HG03108 (cell line): ENCODE measurements at regions not wholly inside any gene's neighbourhood (a gene's known extent, or its start where the extent isn't known, plus 50 kb on each side); places are given as distances from the start of the nearest gene placed in this dataset.
A peak's percentile ranks its signal among the peaks of the same experiment; 100 is the strongest.

ENCODE experiments used
- ATAC-seq: cut with Tn5 transposase; IDR thresholded peaks from one replicate; pipeline ENCODE4 v1.9.1; 2021; ENCODE audit warnings: moderate library complexity; ENCODE audit not compliant: unreplicated experiment

DNA sequence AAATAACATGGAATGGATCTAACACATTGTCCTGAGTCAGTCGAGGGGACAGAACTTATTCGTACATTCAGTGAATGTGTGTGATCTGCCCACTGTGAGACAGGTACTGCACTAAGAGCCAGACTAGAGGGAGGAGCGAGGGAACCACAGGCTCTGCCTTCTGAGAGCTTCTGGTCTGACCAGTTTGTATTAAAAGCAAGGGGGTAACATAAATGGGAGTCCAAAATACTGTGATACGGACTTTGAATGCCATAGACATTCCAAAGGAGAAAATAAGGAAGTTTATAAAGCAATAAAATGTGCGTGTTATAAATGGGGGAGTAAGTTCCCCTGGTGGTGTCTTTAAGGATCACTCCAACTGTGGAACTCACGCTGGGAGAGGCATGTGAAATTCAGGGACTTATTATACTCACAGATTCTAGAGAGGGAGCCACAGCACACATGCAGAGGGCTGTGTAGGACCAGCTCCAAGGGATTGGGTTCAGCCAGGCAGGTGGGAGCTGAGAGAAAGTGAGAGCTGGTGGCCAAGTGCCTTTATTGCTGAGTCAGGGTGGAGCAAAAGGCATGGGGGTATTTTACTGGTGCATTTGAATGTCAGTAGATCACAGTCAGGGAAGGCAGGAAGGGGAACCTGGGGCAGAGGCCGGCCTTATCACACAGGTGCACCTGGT is 186.5 kb upstream of the WWC1 start:
- no peak for ATAC-seq

DNA sequence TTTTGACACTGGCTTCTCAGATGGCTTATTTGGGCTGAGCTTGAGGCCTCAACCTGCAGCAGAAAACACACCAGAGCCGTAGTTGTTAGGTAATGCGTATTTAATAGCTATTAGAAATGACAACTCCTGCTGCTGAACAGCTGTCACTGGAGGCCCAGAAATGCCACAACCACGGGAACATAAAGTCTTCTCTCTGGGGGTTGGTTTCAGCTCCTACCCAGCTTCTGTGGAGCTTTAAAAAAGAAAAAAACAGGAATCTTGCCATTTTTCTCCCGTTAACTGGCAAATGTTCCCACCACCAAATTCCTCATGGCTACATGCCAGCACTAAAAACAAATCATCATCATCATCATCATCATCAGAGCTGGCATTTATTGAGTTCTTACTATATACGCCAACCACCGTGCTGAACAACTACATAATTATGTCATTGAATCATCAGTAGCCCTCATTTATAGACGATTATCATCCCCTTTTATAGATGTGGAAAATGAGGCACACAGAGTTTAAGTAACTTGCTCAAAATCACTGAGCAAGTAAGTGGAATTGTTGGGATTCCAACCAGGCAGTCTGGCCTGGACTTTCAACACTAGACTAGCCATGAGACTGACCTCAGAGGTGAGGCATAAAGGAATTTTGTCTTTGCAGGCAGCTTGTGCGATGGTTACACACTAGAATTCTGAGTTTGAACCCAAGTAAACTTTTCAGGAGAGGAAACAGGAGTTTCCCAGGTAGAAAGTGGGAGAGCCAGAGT is 185.3 kb upstream of the WWC1 start:
- ATAC-seq = no peak

DNA sequence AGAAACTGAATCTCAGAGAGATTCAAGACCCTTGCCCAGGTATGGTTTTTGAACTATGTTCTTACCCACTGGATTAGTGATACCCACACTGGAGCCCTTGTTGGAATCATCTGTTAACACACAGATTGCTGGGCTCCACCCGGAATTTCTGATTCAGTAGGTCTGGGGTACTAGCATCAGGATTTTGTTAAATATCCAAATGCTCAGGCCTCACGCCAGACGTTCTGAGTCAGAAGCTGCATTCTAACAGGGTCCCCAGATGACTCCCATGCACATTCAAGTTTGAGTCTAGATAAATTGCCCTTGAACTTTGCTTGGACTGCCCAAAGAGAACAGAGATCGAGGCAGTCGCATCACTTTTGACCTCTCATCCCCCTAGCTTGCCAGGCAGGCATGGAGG is 182.0 kb upstream of the WWC1 start:
- ATAC-seq = no peak

DNA sequence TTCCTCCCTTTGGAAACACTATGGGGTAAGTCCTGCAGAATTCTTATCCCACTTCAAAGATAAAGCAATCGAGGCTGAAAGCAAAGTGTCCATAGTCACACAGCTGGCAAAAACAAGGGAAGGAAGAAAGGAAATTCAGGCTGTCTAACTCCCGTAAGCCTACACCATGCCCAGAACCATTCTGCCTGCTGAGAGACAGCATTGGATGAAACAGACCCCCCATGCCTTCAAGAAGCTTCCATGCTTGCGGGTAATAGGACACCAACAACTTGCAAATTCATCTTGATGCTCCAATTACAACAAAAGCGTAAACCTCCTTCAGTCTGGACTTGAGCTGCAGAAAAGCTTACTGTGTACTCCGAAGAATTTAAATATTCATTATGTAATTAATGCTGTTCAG is 181.1 kb upstream of the WWC1 start:
- no peak for ATAC-seq

DNA sequence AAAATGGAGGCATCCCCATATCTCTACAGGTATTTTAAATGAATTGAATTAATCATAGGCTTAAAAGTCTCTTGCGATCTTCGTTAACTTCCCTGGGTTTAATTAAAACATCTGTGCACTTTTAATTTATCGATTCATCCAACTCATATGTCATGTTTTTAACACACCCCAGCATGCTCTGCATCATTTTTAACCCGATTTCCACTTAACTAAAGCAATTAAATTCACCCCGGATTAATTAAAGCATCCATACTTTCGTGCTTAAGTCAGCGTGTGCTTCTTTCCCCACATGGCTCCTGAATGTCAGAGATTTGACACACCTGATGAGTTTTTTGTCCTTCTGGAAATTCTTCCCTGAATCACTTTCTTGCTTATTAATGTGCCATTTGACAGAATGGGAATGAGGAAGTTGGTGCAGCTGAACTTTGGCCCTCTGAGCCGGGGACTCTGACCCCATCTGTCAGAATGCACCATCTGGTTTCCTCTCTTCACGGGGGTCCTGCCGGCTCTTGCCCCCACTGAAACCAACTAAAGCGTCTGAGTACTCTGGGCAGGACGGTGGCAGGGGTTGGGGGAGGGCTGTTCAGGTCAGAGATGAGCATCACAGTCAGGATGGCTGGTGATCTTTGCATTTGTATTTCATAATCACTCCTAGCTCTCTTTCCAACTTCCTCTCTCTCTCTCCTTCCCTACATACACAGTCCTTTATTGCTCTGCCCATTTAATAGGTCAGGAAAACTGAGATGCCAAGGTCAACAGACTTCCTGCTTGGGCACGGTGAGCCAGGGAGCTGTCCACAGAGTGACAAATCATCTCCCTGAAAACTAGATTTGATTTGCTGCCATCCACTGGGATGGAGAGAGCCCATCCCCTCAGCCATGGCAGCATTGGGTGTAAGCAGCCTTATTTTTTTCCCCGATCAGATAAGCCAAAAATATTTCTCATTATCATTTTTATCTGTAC is 180.3 kb upstream of the WWC1 start:
- ATAC-seq = no peak

DNA sequence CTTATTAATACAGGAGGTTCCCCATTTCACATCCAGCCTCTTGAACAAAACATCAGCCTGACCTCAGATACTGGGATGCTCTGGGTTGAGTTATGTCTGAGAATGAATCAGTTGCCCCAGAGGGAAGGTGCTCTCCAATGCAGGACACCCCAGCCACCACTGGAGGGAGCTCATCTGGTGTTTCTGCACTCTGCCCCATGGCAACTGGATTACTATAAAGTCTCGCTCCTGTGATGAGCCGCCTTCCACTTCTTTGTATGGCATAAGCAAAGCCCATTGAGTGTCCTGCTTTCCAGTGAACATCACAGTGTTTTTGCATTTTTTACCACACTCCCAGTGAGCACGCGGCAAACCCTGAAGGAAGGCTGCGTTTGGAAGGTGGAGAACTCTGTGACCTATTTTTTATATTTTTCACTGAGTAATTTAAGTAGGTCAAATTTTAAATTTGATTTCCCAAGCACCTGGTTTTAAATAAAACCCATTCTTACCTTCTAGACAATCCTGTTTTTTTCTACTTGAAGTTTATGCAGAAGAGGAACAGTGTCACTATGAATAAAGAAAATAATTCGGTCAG is 176.9 kb upstream of the WWC1 start:
- peak; percentile 69 for ATAC-seq

DNA sequence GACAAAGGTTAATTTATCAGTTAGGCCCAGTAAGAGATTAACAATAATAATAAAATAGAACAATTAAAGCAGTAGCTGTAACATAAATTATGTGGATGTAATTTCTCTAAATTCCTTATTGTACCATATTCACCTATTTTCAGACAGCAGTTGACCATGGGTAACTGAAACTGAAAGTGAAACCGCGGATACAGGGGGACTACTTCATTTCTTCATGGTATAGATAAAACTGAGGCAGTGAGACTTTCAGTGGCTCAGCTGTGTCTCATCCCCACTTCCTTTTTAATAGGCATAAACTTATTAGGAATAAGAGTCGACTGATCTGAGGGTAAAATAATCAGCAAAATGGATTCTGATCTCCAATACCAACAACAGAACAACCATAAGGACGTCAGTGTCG is 174.0 kb upstream of the WWC1 start:
- no peak for ATAC-seq

DNA sequence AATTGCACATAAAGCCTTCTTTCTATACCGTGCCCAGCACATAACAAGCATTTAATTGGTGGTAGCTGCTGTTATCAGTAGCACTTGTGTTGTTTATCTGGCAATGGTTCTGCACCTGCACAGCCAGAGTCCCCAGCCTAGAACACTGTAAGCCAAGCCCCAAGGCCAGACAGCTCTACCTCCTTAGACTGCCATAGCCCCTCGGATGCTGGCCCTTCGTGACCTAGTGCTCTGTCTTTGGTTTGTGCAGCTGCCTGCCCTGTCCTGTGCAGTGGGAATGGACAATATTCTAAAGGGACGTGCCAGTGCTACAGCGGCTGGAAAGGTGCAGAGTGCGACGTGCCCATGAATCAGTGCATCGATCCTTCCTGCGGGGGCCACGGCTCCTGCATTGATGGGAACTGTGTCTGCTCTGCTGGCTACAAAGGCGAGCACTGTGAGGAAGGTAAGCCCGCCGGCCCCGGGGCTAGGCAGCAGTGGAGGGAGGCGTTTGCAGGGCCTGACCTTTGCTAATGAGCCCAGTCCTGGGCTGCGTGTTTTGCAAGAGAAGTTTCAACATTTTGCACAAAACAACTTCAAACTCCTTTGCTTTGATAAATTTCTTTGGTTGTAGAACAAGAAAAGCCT is 173.3 kb upstream of the WWC1 start:
- no peak for ATAC-seq

DNA sequence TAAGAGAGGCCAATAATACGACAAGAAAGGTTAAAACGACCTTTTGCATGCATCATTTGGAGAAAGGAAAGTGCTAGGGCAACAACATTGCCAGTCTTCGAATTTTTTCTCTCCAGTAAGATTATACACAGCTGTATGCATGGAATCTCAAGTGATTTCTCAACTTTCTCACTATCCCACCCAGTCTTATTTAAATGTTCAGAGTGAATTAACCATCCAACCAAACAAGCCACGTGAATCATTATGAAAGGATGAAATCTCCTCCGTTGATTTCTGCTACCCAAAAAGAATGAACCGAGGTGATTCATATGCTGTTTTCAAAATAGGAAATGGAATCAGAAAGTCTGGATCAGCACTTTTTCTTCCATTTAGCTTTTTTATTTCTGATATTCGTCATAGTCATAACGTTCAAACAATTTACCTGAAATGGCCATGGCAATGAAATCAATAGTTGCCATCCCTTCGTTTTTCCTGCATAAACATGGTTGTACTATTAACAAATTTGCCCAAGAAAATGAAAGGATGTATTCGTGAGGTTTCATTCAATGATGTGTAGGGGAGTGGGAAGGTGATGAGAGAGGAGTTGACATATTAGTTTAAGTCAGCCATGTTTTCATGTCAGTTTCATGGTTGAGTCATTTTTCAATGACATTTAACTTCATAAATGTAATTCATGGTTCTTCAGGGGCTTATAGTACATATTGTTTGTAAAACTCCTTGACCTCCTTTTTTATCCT is 170.9 kb upstream of the WWC1 start:
- no peak for ATAC-seq

DNA sequence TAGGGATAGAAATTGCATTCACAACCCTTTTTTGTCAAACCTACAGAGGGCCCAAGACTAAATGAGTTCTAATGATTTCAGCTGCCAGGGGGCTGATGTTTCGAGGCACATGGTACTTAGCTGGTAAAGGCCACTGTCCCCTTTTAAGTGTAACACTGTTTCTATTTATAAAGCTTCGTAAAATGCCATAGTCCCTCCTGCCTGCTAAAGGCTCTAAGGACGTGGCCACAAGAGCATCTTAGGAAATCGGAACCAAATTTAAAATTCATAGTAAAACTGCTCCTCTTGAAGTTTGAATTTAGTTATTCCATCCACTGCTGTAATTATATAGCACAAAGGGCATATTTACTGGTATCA is 170.3 kb upstream of the WWC1 start:
- ATAC-seq = no peak

DNA sequence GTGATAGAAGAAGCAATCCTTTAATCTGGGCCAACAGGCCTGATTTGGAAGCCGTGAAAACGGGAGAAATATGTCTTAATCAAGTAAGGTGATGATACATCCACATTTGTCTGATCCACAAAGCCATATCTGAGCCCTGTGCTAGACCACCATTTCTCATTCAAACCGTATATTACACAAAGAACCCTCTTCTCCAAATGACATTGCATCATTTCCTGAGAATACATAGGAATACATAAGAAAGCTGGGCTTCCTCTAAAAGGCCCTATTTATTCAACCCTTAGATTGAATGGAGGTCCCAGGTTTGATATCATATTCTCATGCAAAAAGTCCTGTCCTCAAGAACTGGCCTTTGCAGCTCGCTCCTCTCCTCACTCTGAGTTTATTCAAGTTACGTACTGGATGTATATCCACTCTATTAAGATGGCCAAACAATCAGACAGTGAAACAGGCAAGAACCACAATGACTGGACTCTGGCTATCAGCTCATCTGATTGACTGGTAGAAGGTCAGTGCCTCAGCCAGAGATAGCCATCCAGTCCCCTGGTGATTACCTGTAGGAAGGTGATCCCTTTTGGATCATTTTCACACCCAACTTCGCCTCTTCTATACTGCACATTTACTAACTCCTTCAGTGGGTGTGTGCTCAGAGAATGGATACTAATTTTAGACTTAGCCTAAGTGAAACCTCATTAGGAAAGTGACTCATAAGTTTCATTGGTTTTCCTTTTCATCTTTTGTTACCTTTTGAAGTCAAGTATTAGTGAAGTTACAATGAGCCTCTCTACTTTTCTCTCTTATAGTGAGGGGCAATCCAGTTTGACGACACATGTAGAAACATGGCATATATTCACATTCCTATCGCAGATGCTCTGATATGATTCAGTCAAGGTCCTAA is 167.6 kb upstream of the WWC1 start:
- ATAC-seq = peak; percentile 86

DNA sequence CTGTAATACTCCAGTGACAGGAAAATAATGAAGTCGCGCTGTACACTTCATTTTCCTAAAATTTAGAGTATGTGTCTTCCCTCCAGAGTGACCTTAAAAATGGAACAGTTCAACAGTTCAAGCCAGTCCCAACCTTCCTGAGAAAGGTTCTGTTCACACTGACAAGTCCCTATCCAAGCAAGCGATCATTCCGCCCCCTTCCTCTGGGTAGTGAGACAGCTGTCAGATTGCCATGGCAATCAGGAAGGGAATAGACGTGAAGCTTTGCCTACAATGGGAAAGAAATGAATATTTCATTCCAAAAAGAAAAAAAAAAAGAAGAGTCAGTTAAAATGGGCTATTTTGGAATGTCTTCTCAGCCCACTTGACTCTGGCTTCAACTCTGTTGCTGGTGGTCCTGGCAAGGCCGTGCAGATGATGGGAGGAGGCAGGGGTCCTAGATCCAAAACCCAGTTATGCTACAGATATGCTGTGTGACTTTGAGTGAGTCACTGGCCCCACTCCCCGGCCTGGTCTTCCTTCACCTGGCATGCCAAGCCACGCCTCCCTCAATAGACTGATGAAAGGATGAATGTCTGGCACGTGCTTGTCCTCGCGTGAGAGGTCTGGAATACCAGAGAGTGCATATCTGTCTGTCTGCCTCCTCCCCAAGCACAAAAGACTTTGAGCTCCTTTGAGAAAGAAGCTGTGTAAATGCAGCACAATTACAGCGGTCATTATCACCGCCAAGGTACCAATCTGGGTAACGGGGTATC is 165.8 kb upstream of the WWC1 start:
- ATAC-seq = no peak

DNA sequence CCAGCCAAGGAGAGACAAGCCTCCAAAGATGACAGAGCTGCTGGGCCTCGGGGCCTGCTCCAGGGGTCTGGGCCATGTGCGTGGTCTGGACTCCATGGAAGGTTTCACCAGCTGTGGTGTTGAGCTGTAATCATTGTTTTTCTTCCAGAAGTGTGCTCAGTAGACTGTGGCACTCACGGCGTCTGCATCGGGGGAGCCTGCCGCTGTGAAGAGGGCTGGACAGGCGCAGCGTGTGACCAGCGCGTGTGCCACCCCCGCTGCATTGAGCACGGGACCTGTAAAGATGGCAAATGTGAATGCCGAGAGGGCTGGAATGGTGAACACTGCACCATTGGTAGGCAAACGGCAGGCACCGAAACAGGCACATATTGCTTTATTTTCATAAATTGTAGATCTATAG is 164.8 kb upstream of the WWC1 start:
- ATAC-seq = no peak

DNA sequence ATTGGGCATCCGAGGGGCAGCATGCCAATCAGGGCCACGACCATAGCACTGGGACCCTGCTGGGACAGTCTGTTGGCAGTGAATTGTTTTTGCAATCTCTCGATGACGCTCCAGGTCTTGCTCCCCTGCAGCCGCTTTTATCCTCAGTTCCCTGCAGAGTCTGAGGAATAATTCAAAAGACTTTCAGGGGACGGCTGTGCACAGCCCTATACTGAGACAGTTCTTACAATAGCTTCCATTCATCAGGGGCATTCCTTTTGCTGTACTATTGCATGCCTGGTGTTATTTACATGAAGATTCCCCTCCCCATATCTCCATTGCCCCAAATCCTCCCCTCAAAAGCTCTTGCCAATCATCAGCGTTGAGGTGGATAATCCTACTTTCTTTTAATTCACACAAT is 163.3 kb upstream of the WWC1 start:
- ATAC-seq = no peak

DNA sequence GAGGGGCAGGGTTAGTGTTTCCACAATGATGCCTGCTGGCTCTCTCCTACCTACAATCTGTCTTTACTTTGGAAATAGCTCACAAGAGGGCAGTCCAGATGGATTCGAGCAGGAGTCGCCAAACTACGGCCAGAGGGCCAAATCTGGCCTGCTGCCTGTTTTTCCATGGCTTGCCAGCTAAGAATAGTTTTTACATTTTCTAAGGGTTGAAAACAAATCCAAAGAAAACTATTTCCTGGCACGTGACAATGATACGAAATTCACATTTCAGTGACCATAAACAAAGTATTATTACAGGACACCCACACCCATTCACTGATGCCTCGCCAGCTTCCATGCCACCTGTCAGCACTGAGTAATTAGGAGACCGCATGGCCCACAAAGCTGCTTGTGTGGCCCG is 162.9 kb upstream of the WWC1 start:
- no peak for ATAC-seq

DNA sequence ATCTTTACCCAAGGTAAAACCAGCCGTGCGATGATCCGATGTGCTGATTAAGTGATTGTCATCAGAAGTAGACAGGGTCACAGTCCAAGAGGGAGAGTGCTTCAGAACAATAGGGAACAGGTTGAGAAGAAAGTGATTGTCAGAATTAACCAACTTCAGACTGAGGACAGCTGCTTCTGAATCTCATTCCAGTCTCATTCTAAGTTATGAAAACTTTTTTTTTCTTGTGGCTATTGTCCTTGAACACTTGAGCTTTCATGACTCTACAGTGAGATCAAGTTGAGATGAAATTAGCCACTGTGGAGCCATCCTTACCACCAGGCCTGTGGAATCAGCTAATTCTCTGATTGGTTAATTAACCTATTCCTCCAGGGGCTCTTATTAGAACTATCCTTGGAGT is 159.9 kb upstream of the WWC1 start:
- no peak for ATAC-seq

DNA sequence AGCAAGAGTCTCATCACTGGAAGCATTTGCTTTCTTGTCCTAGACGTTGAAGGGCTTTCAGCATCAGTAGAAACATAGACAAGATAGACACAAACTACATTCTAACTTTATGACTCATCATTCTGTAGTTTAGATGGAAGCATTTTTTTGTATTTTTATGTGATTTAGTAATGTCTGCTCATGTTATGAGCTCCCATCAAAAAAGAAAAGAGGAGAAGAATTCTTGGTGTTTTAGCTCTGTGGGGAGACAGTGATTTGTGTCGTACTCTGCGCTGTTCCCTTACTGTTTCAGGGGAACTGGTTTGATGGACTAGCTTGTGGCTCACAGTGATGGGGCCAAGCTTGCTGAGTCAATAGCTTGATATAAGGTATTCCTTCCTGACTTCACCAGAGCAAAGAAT is 159.2 kb upstream of the WWC1 start:
- no peak for ATAC-seq

DNA sequence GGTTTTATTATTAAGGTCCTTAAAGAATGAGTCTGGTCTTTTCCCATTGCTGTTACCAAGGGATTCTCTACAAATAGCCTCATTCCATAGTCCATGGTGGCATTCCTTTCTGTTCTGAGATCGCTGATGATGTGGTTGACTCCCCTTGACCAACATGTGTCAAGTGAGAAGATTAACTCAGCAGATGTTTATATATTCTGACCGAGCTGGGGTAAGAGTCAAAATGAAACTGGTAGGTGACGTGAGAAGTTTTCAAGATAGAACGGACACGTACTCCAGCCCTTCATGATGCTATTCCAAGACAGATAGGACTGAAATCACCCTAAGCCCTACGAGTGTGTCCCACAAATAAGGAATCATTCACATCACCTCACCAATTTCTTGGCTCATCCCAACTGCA is 155.5 kb upstream of the WWC1 start:
- ATAC-seq = peak; percentile 90

DNA sequence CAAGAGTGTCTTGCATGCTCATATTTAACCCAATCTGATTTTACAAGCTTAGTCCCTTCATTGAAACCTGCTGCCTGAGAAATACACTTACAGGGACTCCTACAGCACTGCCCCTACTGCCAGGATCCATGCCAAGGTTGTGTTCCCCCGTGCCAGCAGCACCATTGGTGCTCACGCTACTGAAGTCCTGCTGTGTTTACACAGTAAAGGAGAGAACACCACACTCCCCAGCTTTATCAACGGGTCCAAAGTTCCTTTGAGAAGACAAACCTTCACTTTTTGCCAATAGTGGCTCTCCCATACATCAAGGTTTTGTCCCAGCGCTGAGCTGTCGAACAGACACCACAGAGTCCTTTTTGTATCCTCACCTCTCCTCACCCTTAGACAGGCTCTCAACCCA is 155.1 kb upstream of the WWC1 start:
- ATAC-seq = no peak
